ENCODE measurements at regions not wholly inside any gene's neighbourhood (a gene's known extent, or its start where the extent isn't known, plus 50 kb on each side); places are given as distances from the start of the nearest gene placed in this dataset.

DNA sequence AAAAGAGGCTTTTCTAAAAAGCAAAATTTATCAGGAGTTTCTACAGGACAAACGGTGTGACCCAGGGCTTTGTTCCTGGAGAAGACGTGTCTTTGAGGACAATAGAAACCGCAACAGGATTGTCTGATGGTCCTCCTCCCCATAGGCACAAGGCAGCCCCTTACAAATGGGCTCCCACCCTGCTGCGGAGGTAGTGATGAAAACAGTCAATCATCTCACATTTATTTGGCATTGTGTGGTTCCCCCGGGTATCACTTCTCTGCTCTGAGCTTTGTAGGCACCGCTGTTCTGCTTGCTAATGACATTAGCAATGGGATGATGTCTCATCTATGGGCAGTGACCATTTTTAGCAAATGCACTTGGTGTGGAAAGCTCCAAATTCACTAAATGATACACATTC is 155.5 kb upstream of the TMPO start:
- TF ChIP-seq, protein P1, sequence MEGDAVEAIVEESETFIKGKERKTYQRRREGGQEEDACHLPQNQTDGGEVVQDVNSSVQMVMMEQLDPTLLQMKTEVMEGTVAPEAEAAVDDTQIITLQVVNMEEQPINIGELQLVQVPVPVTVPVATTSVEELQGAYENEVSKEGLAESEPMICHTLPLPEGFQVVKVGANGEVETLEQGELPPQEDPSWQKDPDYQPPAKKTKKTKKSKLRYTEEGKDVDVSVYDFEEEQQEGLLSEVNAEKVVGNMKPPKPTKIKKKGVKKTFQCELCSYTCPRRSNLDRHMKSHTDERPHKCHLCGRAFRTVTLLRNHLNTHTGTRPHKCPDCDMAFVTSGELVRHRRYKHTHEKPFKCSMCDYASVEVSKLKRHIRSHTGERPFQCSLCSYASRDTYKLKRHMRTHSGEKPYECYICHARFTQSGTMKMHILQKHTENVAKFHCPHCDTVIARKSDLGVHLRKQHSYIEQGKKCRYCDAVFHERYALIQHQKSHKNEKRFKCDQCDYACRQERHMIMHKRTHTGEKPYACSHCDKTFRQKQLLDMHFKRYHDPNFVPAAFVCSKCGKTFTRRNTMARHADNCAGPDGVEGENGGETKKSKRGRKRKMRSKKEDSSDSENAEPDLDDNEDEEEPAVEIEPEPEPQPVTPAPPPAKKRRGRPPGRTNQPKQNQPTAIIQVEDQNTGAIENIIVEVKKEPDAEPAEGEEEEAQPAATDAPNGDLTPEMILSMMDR (conservative IDR thresholded peaks at IDR 0.05; ENCODE audit: low read length) = no peak
- no peak for TF ChIP-seq EZH2phosphoT487 (IDR thresholded peaks at IDR 0.05; ENCODE audit: borderline replicate concordance, low read depth, low read length)
